Head of caudate nucleus (tissue), 42 donors: ENCODE measurements at regions not wholly inside any gene's neighbourhood (a gene's known extent, or its start where the extent isn't known, plus 50 kb on each side); places are given as distances from the start of the nearest gene placed in this dataset.

Source experiments
- DNase-seq, 42 donors: peaks; one replicate each; pipeline versions ENCODE4 v3.0.0 to v3.0.0-alpha.2; 2020 to 2021; ENCODE audit warnings: mixed read lengths in 7 of 42
- intact Hi-C: fragments of 100-400 bp; cut with DNase I; formaldehyde crosslinking; loops from one replicate; pipeline ENCODE4 v1.15.0; 2022

- intact Hi-C loops: no loop called here
- DNase-seq: no peak
These were observed 297.1 kb downstream of the DHX35 start for GRCh38 chr20:39259010-39259803.

GRCh38 chr20:39258253-39258652, 296.1 kb downstream of the DHX35 start:
- DNase-seq: no peak
- intact Hi-C loops: no loop called here

GRCh38 chr20:39253051-39253755, 291.1 kb downstream of the DHX35 start:
- DNase-seq: no peak
- intact Hi-C loops: no loop called here

- intact Hi-C loops: no loop called here
- DNase-seq: no peak
These were observed 289.9 kb downstream of the DHX35 start for GRCh38 chr20:39252035-39252434.

GRCh38 chr20:39249798-39250197, 287.7 kb downstream of the DHX35 start:
- intact Hi-C loops: no loop called here
- DNase-seq: no peak

GRCh38 chr20:39248862-39249485, 286.8 kb downstream of the DHX35 start:
- intact Hi-C loops: no loop called here
- no peak for DNase-seq

- no peak for DNase-seq
- intact Hi-C loops: no loop called here
These were observed 286.2 kb downstream of the DHX35 start for GRCh38 chr20:39248171-39248861.

GRCh38 chr20:39246436-39246835, 284.3 kb downstream of the DHX35 start:
- intact Hi-C loops: no loop called here
- DNase-seq: no peak

- DNase-seq: no peak
- intact Hi-C loops: no loop called here
These were observed 283.7 kb downstream of the DHX35 start for GRCh38 chr20:39245685-39246311.

- no peak for DNase-seq
- intact Hi-C loops: no loop called here
These were observed 281.8 kb downstream of the DHX35 start for GRCh38 chr20:39243962-39244361.

GRCh38 chr20:39242614-39243013, 280.5 kb downstream of the DHX35 start:
- no peak for DNase-seq

GRCh38 chr20:39234520-39235095, 272.5 kb downstream of the DHX35 start:
- DNase-seq: no peak
- intact Hi-C loops: no loop called here

More at GRCh38 chr20:39242614-39243013, 280.5 kb downstream of the DHX35 start:
- intact Hi-C loops: no loop called here

- DNase-seq: no peak
- intact Hi-C loops: no loop called here
These were observed 271.6 kb downstream of the DHX35 start for GRCh38 chr20:39233755-39234154.

GRCh38 chr20:39227416-39227815, 265.3 kb downstream of the DHX35 start:
- intact Hi-C loops: no loop called here
- DNase-seq: peak in 3 of 42 donors; percentile 11 to 20 (median 13)

- intact Hi-C loops: no loop called here
- DNase-seq: no peak
These were observed 263.8 kb downstream of the DHX35 start for GRCh38 chr20:39225978-39226377.

- intact Hi-C loops: no loop called here
- no peak for DNase-seq
These were observed 263.4 kb downstream of the DHX35 start for GRCh38 chr20:39225536-39225935.

- DNase-seq: no peak
- intact Hi-C loops: no loop called here
These were observed 260.0 kb downstream of the DHX35 start for GRCh38 chr20:39222101-39222500.

- intact Hi-C loops: no loop called here
- DNase-seq: no peak
These were observed 254.1 kb downstream of the DHX35 start for GRCh38 chr20:39216195-39216594.

- intact Hi-C loops: no loop called here
- DNase-seq: no peak
These were observed 252.7 kb downstream of the DHX35 start for GRCh38 chr20:39214828-39215227.
